Stimulated activated CD4-positive, alpha-beta T cell treated with anti-CD3 and anti-CD28 coated beads, Interleukin-12 subunit alpha, Interleukin-12 subunit beta, amount 100 ng/mL, for 48 hours (primary cell): ENCODE measurements at regions not wholly inside any gene's neighbourhood (a gene's known extent, or its start where the extent isn't known, plus 50 kb on each side); places are given as distances from the start of the nearest gene placed in this dataset.
"Not testable (repeated sequence)": the region's sequence is repeated elsewhere in the genome, so short reads cannot be mapped to it uniquely, and the experiment has no call there.

Source experiments
- DNase-seq, 3 donors: peaks; one replicate each; pipeline ENCODE4 v3.0.0-alpha.2; 2020; ENCODE audit warnings: low read depth in 2 of 3, low spot score in 1 of 3

DNA sequence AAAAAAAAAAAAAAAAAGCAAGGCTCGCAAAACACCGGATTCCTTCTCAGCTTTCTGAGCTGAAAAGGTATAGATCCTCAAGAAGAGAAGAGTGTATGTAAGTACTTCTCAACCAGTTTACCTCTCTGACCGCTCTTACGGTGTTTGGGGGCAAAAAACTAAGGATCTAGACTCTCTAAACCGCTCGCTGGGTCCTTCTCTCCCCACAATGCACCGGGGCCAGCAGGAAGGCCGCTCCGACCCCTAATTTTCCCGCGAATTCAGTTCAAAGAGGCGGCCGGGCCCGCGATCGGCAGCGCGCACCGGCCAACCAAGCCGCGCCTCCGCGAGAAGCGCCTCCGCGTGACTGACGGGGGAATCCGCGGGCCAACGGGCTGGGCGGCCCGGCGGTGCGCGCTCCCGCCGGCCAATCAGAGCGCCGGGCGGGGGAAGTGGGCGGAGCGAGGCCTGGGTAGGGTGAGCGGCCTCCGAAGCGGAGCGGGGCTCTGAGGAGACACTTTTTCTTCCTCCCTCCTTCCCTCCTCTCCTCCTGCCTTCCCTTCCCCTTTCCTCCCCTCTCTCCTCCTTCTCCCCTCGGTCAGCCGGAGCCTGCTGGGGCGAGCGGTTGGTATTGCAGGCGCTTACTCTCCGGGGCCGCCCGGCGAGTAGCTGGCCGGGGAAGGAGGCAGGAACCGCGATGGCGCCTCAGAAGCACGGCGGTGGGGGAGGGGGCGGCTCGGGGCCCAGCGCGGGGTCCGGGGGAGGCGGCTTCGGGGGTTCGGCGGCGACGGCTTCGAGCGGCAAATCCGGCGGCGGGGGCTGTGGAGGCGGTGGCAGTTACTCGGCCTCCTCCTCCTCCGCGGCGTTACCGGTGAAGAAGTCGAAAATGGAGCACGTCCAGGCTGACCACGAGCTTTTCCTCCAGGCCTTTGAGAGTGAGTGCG is 93.0 kb downstream of the CRLF3 start:
- DNase-seq: peak; percentile 73 to 82 (median 74)

- not testable (repeated sequence) for DNase-seq
Measured at GRCh38 chr17:30730837-30731209, 93.7 kb downstream of the CRLF3 start.

- DNase-seq: not testable (repeated sequence)
Measured at GRCh38 chr17:30730171-30730836, 94.2 kb downstream of the CRLF3 start.

GRCh38 chr17:30729471-30730170 is 94.9 kb downstream of the CRLF3 start:
- DNase-seq: not testable (repeated sequence)

DNA sequence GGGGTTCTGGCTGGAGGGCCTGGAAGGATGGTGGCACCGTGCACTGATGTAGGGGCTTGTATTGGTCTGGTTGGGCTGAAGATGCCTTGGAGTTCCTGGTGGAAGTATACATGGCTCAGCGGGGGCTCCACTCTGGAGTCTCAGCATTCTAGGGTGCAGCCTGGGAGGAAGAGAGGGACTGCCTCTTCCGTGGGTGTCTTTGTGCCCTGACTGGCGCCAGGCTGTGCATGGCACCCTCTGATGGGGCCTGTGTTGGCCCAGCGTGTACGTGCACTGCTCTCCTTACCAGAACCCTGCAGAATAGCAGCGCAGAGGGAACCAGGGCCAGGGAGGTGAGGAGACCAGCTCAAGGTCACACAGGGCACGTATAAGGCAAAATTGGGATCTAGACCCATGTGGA is 97.0 kb downstream of the CRLF3 start:
- not testable (repeated sequence) for DNase-seq

DNA sequence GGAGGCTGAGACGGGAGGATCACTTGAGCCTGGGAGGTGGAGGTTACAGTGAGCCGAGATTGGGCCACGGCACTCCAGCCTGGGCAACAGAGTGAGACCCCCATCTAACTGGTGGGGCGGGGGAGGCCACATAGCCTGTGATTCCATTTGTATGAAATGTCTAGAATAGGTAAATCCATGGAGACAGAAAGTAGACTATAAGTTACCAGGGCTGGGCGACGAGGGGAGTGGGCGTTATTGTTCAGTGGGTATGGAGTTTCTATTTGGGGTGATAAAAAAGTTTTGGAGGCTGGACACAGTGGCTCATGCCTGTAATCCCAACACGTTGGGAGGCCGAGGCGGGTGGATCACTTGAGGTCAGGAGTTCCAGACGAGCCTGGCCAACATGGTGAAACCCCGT is 97.8 kb downstream of the CRLF3 start:
- not testable (repeated sequence) for DNase-seq

DNA sequence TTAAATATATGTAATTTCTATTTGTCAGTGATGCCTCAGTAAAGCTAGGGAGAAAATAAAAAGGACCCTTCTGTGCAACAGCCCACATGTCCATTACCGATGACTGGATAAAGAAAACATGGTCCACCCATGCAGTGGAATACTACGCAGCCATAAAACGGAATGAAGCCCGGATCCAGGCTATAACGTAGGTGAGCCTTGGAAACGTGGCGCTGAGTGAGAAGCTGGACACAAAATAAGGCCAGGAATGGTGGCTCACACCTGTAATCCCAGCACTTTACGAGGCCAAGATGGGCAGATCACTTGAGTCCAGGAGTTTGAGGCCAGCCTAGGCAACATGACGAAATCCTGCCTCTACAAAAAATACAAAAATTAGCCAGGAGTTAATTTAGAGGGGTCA is 98.2 kb downstream of the CRLF3 start:
- not testable (repeated sequence) for DNase-seq

DNA sequence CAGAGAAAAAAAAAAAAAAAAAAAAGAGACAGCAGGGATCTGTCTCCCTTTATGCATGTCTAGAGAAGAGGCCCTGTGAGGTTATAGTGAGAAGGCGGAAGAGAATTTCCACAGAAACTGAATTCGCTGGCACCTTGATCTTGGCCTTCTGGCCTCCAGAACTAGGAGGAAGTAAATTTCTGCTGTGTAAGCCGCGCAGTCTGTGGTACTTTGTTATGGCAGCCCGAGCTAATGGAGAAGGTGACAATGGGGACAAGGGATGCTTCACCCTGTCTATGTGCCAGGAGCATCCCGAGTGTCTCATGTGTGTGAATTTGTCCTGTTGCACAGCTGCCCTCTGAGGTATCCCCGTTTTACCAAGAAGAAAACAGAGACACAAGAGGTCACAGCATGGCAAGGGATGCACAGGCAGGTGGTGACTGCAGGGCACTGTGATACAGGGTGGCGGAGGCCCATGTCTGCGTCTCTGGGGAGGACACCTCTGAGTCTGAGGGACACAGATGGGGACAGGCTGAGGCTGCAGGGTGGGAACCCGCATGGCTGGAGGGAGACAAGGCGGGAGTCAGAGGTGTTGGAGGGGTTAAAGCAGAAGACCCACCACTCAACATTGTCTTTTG is 100.3 kb downstream of the CRLF3 start:
- not testable (repeated sequence) for DNase-seq

DNA sequence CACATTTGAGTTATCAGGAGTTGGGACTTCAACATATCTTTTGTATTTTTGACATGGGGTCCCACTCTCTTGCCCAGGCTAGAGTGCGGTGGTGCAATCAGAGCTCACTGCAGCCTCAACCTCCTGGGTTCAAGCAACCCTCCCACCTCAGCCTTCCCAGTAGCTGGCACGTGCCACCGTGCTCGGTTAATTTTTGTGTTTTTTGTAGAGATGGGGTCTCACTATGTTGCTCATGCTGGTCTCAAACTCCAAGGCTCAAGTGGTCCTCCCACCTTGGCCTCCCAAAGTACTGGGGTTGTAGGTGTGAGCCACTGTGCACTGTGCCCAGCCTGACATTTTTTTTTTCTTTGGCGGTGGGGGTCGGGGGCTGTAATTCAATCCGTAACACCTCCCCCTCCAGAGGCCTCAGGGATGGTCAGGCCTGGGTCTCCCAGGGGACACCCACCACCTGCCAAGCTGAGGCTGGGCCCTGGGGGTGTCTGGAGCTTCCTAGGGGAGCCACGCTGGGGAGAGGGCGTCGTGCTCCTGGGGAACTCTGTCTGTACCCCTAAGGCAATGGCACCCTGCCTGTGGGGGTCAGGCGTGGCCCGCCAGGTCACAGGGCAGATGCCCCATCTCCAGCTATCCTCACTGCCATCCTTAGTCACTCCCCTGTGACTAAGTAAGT is 102.2 kb downstream of the CRLF3 start:
- DNase-seq: not testable (repeated sequence)

GRCh38 chr17:30720971-30721370 is 103.5 kb downstream of the CRLF3 start:
- DNase-seq: not testable (repeated sequence)

- no peak for DNase-seq
Measured at GRCh38 chr17:30720013-30720471, 104.5 kb downstream of the CRLF3 start.

- DNase-seq: peak; percentile 58 to 77 (median 72)
Measured at GRCh38 chr17:30719131-30719973, 105.1 kb downstream of the CRLF3 start.

GRCh38 chr17:30718691-30719090 is 105.8 kb downstream of the CRLF3 start:
- DNase-seq: not testable (repeated sequence)

- DNase-seq: not testable (repeated sequence)
Measured at GRCh38 chr17:30718099-30718447, 106.4 kb downstream of the CRLF3 start.

- DNase-seq: no peak
Measured at GRCh38 chr17:30717291-30718098, 107.0 kb downstream of the CRLF3 start.

DNA sequence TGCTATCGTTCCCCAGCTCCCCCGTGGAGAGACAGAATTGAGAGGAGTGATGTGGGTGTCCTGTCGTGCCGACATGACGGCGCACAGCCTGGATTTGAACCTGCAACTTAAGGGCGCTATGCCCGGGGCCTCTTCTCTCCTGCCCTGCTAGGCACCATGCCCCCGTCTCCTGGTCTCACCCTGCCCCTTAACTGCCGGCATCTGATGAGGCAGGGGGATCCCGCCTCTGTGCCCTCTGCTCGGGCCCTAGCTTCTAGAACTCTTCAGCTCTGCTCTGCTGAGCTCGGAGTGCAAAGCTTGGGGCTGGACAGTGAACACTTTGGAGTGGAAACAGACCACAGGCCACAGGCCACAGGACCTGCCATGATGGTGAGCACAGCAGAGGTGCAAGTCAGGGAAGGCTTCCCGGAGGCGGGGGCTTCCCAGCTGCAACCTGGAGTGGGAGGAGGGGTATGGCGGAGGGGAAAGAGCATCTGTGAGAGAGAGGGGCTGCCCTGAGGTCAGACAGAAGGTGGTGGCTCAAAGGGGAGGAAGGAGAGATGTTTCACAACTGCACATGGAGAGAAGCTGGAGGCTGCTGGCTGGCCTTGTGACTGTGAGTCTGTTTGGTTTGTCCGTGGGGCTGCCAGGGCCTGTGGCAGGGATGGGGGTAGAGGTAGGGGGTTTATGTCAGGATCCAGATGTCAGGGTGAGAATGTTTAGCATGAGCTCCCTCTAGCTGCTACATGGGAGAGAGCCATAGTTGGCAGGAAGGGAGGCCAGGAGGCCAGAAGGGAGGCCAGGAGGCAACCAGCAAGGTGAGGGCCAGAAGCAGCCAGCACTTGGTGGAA is 107.8 kb downstream of the CRLF3 start:
- no peak for DNase-seq

GRCh38 chr17:30714825-30715622 is 109.5 kb downstream of the CRLF3 start:
- peak; percentile 31 to 58 (median 52) for DNase-seq
